Loucy (cell line): ENCODE measurements at regions not wholly inside any gene's neighbourhood (a gene's known extent, or its start where the extent isn't known, plus 50 kb on each side); places are given as distances from the start of the nearest gene placed in this dataset.

ENCODE experiments used
- H2AFZ ChIP-seq: fragments of 200-600 bp; sonication (generic); 2 replicates; pipeline ENCODE4 v1.6.0; 2016; ENCODE audit warnings: antibody characterized with exemption, mild to moderate bottlenecking, low read length, moderate library complexity
- H3F3A ChIP-seq: fragments of 200-600 bp; 2 replicates; pipeline ENCODE4 v1.6.0; 2016; ENCODE audit warnings: antibody characterized with exemption, low read depth, mild to moderate bottlenecking
- H3K27me3 ChIP-seq: fragments of 200-600 bp; sonication (generic); 2 replicates; pipeline ENCODE4 v1.6.1; 2014; ENCODE audit warnings: low read length, mild to moderate bottlenecking; ENCODE audit not compliant: insufficient read depth, poor library complexity, severe bottlenecking
- H3K36me3 ChIP-seq: fragments of 200-600 bp; sonication (generic); 2 replicates; pipeline ENCODE4 v1.6.1; 2016; ENCODE audit warnings: low read length; ENCODE audit not compliant: insufficient read depth
- H3K4me1 ChIP-seq: fragments of 200-600 bp; sonication (generic); 2 replicates; pipeline ENCODE4 v1.5.1; 2014; ENCODE audit warnings: low read length, mild to moderate bottlenecking; ENCODE audit not compliant: insufficient read depth, poor library complexity, severe bottlenecking
- H3K4me2 ChIP-seq: fragments of 200-600 bp; sonication (generic); 2 replicates; pipeline ENCODE4 v1.6.0; 2014; ENCODE audit warnings: antibody characterized with exemption, low read length, low read depth, mild to moderate bottlenecking; ENCODE audit not compliant: poor library complexity, severe bottlenecking
- H3K4me3 ChIP-seq: fragments of 200-600 bp; sonication (generic); 2 replicates; pipeline ENCODE4 v1.5.1; 2014; ENCODE audit warnings: low read length, mild to moderate bottlenecking, mixed read lengths; ENCODE audit not compliant: poor library complexity, severe bottlenecking
- H3K79me2 ChIP-seq: fragments of 200-600 bp; sonication (generic); 2 replicates; pipeline ENCODE4 v1.6.1; 2014; ENCODE audit warnings: low read length; ENCODE audit not compliant: insufficient read depth
- H3K9ac ChIP-seq: fragments of 200-600 bp; sonication (generic); 2 replicates; pipeline ENCODE4 v1.6.0; 2014; ENCODE audit warnings: mild to moderate bottlenecking, low read depth, low read length, moderate library complexity; ENCODE audit not compliant: poor library complexity, severe bottlenecking
- H3K9me2 ChIP-seq: fragments of 200-600 bp; sonication (generic); replicated peaks from 2 replicates; pipeline ENCODE4 v1.6.1; 2016; ENCODE audit warnings: low read depth, low read length, mixed read lengths
- H3K9me3 ChIP-seq: fragments of 200-600 bp; sonication (generic); 2 replicates; pipeline ENCODE4 v1.6.1; 2014; ENCODE audit warnings: mild to moderate bottlenecking, antibody characterized with exemption, low read length, low read depth; ENCODE audit not compliant: insufficient read depth
- H4K20me1 ChIP-seq: fragments of 200-600 bp; sonication (generic); 2 replicates; pipeline ENCODE4 v1.6.0; 2014; ENCODE audit warnings: antibody characterized with exemption, low read length, mild to moderate bottlenecking; ENCODE audit not compliant: insufficient read depth, poor library complexity, severe bottlenecking
- EZH2phosphoT487 ChIP-seq: fragments of 200-600 bp; IDR thresholded peaks from 2 replicates; pipeline ENCODE4 v1.6.1; 2018; ENCODE audit warnings: antibody characterized with exemption, mild to moderate bottlenecking, moderate library complexity, borderline replicate concordance
- TF ChIP-seq, protein P1 (sequence below): fragments of 200-600 bp; sonication (generic); conservative IDR thresholded peaks from 2 replicates; pipeline ENCODE4 v1.5.1; 2014; ENCODE audit warnings: mild to moderate bottlenecking, antibody characterized with exemption, low read length

DNA sequence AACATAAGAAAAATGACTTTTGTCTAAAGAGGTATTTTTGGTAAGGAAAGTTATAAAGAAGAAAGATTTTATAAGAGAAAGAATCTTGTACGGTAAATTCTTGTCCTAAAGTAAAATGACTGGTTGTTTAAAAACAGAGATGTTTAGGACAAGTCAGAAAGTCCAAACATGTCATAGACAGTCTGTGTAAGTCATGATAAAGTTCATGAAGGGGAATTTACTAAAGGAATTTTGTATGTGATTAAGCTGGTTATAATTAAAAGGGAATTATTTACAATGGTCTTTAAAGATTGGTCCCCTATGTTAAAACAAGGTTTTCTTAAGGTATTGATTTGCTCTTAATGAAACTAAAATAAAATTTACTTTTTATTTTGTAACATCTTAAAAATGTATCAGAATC lies 269.4 kb upstream of the CCDC196 start:
- H3K27me3 ChIP-seq, result no peaks in the 10 kb centered on the region
- H2AFZ ChIP-seq, result no peak overlapping the region
- no peaks in the 10 kb centered on the region for H3F3A ChIP-seq
- peaks cover 10% of the 10 kb centered on the region; the same call in 1 of the 2 replicates for H3K9me3 ChIP-seq
- H3K9me2 ChIP-seq, result no peaks in the 10 kb centered on the region
- H3K4me3 ChIP-seq, result no peak overlapping the region
- H3K36me3 ChIP-seq, result no peaks in the 10 kb centered on the region
- TF ChIP-seq, protein P1, sequence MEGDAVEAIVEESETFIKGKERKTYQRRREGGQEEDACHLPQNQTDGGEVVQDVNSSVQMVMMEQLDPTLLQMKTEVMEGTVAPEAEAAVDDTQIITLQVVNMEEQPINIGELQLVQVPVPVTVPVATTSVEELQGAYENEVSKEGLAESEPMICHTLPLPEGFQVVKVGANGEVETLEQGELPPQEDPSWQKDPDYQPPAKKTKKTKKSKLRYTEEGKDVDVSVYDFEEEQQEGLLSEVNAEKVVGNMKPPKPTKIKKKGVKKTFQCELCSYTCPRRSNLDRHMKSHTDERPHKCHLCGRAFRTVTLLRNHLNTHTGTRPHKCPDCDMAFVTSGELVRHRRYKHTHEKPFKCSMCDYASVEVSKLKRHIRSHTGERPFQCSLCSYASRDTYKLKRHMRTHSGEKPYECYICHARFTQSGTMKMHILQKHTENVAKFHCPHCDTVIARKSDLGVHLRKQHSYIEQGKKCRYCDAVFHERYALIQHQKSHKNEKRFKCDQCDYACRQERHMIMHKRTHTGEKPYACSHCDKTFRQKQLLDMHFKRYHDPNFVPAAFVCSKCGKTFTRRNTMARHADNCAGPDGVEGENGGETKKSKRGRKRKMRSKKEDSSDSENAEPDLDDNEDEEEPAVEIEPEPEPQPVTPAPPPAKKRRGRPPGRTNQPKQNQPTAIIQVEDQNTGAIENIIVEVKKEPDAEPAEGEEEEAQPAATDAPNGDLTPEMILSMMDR, result no peak
- TF ChIP-seq EZH2phosphoT487, result no peak
- no peak overlapping the region for H3K9ac ChIP-seq
- no peaks in the 10 kb centered on the region for H3K79me2 ChIP-seq
- H3K4me1 ChIP-seq, result no peaks in the 10 kb centered on the region
- no peaks in the 10 kb centered on the region for H4K20me1 ChIP-seq
- H3K4me2 ChIP-seq, result no peak overlapping the region

DNA sequence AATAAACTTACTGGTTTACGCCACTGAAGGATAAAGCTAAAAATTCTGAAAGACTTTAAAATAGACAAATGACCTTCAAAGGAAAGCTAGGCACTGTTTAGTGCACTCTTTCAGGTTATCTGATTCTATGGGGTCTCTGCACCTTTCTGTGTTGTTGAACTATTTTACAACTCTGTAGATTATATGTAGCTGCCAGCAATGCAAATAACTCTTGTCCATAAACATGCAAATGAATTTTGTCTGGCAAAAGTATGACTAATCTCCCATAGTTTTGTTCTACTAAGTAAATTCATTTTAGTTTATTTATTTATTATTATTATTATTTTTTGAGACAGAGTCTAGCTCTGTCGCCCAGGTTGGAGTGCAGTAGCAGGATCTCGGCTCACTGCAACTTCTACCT lies 266.3 kb upstream of the CCDC196 start:
- Histone ChIP-seq H3F3A (no peaks in the 10 kb centered on the region), H3K4me3 (no peak overlapping the region), H3K4me2 (no peak overlapping the region), H3K4me1 (no peaks in the 10 kb centered on the region), H3K79me2 (no peaks in the 10 kb centered on the region), H3K27me3 (no peaks in the 10 kb centered on the region), H3K9ac (no peak overlapping the region), H3K9me3 (peaks cover 10% of the 10 kb centered on the region; the same call in 1 of the 2 replicates), H3K36me3 (no peaks in the 10 kb centered on the region), H2AFZ (no peak overlapping the region), H4K20me1 (no peaks in the 10 kb centered on the region), H3K9me2 (no peaks in the 10 kb centered on the region)
- TF ChIP-seq EZH2phosphoT487, result no peak
- TF ChIP-seq, protein P1, result no peak

DNA sequence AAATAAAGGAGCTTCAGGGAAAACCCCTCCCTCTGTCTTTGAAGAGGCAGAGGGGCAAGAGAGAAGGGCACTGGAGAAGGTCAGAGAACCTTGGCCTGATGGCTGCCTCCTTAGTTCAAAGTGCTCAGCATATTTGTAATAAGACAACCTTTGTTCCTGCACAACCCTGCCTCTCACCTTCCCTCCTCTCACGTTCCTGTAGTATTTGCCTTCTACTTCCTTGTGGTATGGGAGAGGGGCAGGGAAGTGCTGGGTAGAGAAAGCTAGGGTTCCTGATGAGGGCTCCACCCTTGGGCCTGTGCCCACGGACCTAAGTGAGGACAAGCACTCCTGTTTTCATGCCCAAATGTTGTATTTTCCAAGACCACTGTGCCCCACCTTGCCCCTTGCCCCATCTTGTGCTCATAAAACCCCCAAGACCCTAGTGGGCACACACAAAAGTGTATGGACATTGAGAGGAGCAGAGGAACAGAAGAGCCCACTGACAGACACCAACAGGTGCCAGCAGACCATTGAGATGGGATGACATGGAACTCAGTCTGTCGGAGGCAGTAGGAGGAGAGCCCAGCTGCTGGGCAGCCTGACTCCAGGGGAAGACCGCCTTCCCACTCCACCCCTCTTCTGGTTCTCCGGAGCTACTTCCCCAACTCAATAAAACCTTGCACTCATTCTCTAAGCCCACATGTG lies 261.5 kb upstream of the CCDC196 start:
- Histone ChIP-seq H3K4me3 (no peak overlapping the region), H3K79me2 (no peaks in the 10 kb centered on the region), H3K4me1 (no peaks in the 10 kb centered on the region), H3K9ac (no peak overlapping the region), H3K9me3 (no peaks in the 10 kb centered on the region), H3F3A (no peaks in the 10 kb centered on the region), H2AFZ (no peak overlapping the region), H3K36me3 (no peaks in the 10 kb centered on the region), H3K4me2 (no peak overlapping the region), H3K27me3 (no peaks in the 10 kb centered on the region), H4K20me1 (no peaks in the 10 kb centered on the region), H3K9me2 (no peaks in the 10 kb centered on the region)
- TF ChIP-seq, protein P1, result no peak
- TF ChIP-seq EZH2phosphoT487, result no peak
